ENCODE measurements at regions not wholly inside any gene's neighbourhood (a gene's known extent, or its start where the extent isn't known, plus 50 kb on each side); places are given as distances from the start of the nearest gene placed in this dataset.

DNA sequence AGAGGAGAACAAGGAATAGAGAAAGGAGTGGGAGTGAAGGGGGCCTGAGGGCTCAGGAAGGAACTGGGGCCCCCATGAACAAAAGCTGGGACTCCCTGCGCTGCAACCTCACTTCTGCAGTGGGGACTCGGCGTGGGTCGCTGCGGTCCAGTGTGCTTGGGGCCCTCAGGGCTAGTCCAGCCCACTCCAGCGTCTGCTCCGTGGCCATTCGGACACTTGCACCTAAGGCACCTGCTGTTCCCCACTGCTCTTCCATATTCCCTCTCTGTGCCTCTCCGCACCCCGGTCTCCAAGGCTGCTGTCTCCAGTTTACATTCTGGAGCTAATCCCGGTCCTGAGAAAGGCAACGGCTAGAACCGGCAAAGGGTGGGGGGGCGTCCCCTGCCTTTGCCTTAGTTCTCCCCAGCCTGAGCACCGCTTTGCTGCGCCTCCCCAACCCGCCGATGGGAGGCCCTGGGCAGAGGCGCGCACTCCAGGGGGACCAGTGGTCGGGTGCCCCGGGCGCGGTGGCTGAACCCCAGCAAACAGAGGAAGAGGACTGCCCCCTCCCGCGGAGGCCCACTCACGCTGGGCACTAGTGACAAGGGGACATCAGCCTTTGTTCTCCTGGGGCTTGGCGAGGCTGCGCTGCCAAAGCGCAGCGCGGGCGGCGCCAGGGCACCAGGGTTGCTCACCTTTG, 327.7 kb upstream of the F9 start:
- TF ChIP-seq, protein P1, sequence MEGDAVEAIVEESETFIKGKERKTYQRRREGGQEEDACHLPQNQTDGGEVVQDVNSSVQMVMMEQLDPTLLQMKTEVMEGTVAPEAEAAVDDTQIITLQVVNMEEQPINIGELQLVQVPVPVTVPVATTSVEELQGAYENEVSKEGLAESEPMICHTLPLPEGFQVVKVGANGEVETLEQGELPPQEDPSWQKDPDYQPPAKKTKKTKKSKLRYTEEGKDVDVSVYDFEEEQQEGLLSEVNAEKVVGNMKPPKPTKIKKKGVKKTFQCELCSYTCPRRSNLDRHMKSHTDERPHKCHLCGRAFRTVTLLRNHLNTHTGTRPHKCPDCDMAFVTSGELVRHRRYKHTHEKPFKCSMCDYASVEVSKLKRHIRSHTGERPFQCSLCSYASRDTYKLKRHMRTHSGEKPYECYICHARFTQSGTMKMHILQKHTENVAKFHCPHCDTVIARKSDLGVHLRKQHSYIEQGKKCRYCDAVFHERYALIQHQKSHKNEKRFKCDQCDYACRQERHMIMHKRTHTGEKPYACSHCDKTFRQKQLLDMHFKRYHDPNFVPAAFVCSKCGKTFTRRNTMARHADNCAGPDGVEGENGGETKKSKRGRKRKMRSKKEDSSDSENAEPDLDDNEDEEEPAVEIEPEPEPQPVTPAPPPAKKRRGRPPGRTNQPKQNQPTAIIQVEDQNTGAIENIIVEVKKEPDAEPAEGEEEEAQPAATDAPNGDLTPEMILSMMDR (IDR thresholded peaks at IDR 0.05), result no peak
- TF ChIP-seq EP300 (IDR thresholded peaks at IDR 0.05) (no peak), POLR2AphosphoS5 (IDR thresholded peaks at IDR 0.05) (no peak)
